ENCODE measurements at regions not wholly inside any gene's neighbourhood (a gene's known extent, or its start where the extent isn't known, plus 50 kb on each side); places are given as distances from the start of the nearest gene placed in this dataset.

DNA sequence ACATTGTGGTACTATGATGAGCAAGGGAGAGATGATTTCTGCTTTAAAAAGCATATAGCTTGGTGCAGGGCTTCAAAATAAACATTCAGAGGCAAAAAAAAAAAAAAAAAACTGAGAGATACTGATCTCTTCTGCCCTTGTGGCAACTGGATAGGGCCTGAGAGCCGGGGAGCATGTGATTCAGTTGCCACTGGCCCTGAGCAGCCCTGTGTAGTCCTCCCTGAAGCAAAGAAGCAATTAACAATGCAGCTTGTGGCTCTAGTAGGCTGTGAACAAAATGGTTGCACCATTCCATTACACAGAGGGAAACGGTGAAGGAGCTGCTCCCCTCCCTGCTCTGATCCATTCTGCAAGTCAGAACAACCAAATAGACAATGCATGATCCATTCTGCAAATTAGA, 347.5 kb upstream of the DAB2 start:
- no peak overlapping the region for H3K27ac ChIP-seq
- H3K9me3 ChIP-seq, result no peaks in the 10 kb centered on the region
- no peak for DNase-seq (ENCODE audit: low spot score)
- H3K27me3 ChIP-seq, result no peaks in the 10 kb centered on the region
- no peaks in the 10 kb centered on the region for H3K36me3 ChIP-seq
- no peak overlapping the region for H3K4me3 ChIP-seq
- no peaks in the 10 kb centered on the region for H3K4me1 ChIP-seq
- TF ChIP-seq, protein P1, sequence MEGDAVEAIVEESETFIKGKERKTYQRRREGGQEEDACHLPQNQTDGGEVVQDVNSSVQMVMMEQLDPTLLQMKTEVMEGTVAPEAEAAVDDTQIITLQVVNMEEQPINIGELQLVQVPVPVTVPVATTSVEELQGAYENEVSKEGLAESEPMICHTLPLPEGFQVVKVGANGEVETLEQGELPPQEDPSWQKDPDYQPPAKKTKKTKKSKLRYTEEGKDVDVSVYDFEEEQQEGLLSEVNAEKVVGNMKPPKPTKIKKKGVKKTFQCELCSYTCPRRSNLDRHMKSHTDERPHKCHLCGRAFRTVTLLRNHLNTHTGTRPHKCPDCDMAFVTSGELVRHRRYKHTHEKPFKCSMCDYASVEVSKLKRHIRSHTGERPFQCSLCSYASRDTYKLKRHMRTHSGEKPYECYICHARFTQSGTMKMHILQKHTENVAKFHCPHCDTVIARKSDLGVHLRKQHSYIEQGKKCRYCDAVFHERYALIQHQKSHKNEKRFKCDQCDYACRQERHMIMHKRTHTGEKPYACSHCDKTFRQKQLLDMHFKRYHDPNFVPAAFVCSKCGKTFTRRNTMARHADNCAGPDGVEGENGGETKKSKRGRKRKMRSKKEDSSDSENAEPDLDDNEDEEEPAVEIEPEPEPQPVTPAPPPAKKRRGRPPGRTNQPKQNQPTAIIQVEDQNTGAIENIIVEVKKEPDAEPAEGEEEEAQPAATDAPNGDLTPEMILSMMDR (IDR thresholded peaks at IDR 0.05), result no peak

DNA sequence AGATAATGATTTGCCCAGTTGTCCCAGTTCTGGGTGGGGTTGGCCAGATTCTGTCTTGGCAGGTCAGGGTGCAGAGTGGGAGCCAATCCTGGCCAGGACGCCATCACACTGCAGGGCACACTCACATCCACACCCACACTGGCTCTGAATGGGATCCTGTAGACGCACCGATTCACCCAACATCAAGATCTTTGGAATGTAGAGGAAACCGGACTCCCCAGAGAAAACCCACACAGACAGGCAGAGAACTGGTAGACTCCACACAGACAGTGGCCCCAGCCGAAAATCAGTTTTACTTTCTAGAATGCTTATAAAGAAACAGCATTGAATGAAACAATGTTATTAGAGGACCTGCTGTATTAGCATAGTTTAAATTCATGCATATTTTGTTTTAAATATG, 343.1 kb upstream of the DAB2 start:
- Histone ChIP-seq H3K4me3 (no peak overlapping the region), H3K36me3 (no peaks in the 10 kb centered on the region), H3K27ac (no peak overlapping the region), H3K27me3 (no peaks in the 10 kb centered on the region), H3K9me3 (no peaks in the 10 kb centered on the region), H3K4me1 (no peaks in the 10 kb centered on the region)
- no peak for DNase-seq (ENCODE audit: low spot score)
- TF ChIP-seq, protein P1 (IDR thresholded peaks at IDR 0.05), result no peak

DNA sequence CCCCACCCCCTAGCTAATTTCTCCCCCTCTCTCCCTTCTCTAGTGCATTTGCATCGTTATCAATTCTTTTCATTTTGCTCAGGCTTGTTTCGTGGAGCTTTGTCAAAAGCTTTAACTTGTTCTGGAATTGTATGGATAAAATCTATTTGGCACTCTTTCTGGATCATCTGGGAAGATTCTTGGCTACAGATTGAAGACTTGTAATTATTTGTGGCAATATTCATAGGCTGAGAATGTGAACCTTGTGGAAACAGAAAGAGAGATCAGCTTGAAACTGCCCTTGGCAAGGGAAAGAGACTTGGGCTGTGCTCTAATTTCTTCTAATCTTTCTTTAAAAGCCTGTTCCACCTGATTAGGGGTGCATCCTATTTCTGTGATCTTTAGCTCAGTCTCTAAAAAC, 340.6 kb upstream of the DAB2 start:
- TF ChIP-seq, protein P1 (IDR thresholded peaks at IDR 0.05), result no peak
- Histone ChIP-seq H3K4me1 (no peaks in the 10 kb centered on the region), H3K27me3 (no peaks in the 10 kb centered on the region), H3K36me3 (no peaks in the 10 kb centered on the region), H3K27ac (no peak overlapping the region), H3K9me3 (no peaks in the 10 kb centered on the region), H3K4me3 (no peak overlapping the region)
- DNase-seq (ENCODE audit: low spot score), result no peak

DNA sequence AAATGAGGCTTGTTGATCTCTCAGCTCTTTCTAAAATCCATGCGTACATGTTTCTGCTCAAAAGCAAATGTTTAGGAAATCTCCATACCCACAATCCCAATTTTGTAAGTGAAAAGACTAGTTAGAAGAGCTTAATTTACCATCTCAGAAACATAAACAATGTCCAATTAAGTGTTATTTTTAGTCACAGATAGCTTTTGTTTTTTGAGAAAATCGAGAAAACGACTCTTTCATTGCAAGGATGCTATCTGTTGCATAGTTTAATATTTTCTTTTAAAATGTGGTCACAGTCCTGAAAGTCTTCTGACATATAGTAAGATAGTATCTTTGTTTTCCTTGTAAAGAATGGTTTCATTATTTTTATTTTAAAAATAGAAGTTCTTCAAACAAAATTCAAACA, 338.0 kb upstream of the DAB2 start:
- no peak overlapping the region for H3K4me3 ChIP-seq
- H3K27ac ChIP-seq, result no peak overlapping the region
- no peak for DNase-seq (ENCODE audit: low spot score)
- H3K36me3 ChIP-seq, result no peaks in the 10 kb centered on the region
- TF ChIP-seq, protein P1 (IDR thresholded peaks at IDR 0.05), result no peak
- no peaks in the 10 kb centered on the region for H3K4me1 ChIP-seq
- no peaks in the 10 kb centered on the region for H3K9me3 ChIP-seq
- no peaks in the 10 kb centered on the region for H3K27me3 ChIP-seq

DNA sequence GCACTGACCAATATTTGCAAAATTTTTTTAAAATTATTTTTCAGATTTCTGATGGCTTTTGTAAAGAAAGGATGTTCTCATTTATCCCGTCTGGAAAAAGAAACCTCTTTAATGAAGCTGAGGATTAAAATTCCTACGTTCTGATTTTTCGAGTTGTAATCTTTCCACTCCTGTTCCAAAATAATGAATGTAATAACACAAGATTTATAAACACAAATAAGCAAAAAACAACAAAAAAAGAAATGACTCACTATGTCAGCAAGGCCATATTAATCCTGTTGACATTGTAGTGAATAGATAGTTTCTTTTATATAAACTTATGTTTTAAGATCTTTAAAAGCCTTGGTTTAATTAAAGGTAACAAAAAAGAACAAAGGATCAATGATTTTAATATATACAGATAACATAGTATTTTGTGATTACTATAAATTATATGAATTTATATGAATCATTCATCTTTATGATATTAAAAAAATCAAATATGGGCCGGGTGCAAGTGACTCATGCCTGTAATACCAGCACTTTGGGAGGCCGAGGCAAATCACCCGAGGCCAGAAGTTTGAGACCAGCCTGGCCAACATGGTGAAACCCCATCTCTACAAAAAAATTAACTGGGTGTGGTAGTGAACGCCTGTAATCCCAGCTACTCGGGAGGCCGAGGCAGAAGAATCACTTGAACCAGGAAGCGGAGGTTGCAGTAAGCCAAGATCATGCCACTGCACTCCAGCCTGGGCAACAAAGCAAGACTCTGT, 336.6 kb upstream of the DAB2 start:
- H3K4me3 ChIP-seq, result no peak overlapping the region
- no peaks in the 10 kb centered on the region for H3K36me3 ChIP-seq
- H3K9me3 ChIP-seq, result no peaks in the 10 kb centered on the region
- TF ChIP-seq, protein P1 (IDR thresholded peaks at IDR 0.05), result no peak
- H3K4me1 ChIP-seq, result no peaks in the 10 kb centered on the region
- H3K27ac ChIP-seq, result peak overlapping the region; percentile 24 to 46
- no peak for DNase-seq (ENCODE audit: low spot score)
- no peaks in the 10 kb centered on the region for H3K27me3 ChIP-seq

Measured in right atrium auricular region (tissue), 2 donors.